IPS-18c (cell line): ENCODE measurements at regions not wholly inside any gene's neighbourhood (a gene's known extent, or its start where the extent isn't known, plus 50 kb on each side); places are given as distances from the start of the nearest gene placed in this dataset.

Source experiments
- H3K4me3 ChIP-seq: 2 replicates; pipeline ENCODE4 v1.7.0; 2013; ENCODE audit warnings: low read depth, mild to moderate bottlenecking, low read length, moderate library complexity; ENCODE audit not compliant: insufficient read depth
- H3K9me3 ChIP-seq: one replicate; pipeline ENCODE4 v1.6.1; 2013; ENCODE audit warnings: mild to moderate bottlenecking, low read length, moderate library complexity; ENCODE audit not compliant: control insufficient read depth, insufficient read depth

DNA sequence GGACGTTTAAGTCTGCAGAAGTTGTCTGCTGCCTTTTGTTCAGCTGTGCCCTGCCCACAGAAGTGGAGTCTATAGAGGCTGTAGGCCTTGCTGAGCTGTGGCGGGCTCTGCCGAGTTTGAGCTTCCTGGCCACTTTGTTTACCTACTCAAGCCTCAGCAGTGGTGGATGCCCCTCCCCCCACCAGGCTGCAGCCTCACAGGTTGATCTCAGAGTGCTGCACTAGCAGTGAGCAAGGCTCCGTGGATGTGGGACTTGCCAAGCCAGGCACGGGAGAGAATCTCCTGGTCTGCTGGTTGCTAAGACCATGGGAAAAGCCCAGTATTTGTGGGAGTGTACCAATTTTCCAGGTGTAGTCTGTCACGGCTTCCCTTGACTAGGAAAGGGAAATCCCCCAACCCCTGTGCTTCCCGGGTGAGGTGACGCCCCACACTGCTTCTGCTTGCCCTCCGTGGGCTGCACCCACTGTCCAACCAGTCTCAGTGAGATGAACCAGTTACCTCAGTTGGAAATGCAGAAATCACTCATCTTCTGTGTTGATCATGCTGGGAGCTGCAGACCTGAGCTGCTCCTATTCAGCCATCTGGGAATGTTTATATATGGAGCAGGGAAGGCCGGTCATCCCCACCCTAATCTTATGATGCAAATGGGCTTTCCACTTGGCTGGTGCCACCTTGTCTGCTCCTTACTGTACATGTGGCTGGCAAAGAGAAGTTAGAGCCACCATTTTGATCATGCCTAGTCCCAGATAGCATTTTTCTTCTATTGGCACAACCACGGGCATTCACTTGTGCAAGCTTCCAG, 156.9 kb upstream of the ITGA6 start:
- Histone ChIP-seq H3K9me3 (no peaks in the 10 kb centered on the region), H3K4me3 (no peak overlapping the region)

DNA sequence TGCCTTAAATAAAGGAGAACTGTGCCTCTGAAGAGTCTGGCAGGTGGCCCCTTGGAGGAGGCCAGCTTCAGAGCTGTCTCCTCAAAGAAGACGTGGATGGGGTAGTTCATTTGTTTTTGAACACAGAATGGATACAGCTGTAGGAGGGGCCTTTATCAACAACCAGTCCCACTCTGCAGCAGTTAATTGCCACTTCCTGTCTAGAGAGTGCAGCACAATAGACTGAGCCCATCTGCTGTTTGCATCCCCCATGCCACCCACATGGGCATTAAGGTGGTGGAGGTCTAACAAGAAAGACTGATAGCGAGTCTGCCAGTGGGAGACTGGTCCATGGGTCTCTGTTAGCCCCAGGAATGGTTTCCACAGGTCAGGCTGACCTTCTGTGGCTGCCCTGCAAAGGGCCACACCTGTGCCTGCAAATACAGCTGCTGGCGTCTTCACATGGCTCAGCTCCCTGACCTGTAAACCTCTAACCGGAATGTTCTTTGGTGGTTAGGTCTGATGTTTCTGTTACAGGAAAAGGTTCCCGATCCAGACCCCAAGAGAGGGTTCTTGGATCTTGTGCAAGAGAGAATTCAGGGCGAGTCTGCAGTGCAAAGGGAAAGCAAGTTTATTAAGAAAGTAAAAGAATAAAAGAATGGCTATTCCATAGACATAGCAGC, 153.3 kb upstream of the ITGA6 start:
- Histone ChIP-seq H3K4me3 (no peak overlapping the region), H3K9me3 (no peaks in the 10 kb centered on the region)

DNA sequence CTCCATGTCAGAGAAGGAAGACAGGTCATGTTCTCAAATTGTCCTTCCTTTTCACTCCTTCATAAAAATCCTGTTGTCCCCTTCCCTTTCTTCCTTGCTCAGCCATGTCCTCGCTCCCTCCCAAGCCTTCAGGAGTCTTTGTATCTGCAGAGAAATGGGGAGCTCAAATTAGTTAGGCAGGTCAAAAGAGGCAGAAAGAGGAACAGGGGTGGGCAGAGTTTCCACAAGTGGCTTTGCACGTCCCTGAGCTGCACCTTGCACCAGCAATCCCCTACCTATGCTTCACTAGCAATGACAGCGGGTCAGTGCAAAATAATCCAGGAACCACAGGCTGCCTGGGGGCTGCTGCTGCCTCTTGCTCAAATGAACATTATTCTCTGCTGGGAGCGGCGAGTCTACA, 152.1 kb upstream of the ITGA6 start:
- no peak overlapping the region for H3K4me3 ChIP-seq

DNA sequence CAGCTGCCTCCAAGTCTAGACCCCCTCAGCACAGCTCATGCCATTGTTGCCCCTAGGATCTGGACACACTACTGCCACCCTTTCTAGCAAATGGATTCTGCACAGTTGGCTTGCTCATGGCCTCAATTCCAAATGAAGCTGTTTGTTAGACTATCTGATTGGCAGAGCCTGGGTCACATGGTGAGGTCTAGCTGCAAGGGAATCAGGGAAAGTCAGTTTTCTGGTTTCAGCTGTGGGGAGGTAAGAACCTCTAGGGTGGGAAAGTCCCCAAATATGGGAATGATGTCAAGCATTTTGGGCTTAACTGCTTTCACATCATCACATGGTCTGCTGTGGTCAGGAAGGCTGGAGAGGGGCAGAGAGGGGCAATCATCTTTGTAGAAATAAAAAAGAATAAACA, 150.4 kb upstream of the ITGA6 start:
- H3K4me3 ChIP-seq, result no peak overlapping the region
- no peaks in the 10 kb centered on the region for H3K9me3 ChIP-seq

More for the DNA sequence above, 152.1 kb upstream of the ITGA6 start:
- H3K9me3 ChIP-seq, result no peaks in the 10 kb centered on the region

DNA sequence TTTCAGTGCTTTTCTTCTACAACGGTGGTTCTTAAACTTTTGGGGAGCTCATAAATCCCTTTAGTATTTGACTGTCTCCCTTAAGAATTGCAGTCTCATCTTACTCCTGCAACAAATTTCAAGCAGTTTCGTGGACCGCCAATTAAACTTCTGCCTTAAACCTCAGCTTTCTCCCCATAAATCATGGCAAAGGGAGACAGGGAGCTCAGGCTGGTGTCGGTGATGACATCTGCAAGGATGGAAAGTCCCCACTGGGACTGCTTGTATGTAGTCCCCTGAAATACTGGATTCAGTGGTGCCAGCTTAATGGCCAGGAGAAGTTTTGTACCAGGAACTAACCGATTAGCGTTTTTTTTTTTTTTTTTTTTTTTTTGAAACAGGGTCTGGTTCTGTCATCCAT, 148.7 kb upstream of the ITGA6 start:
- no peak overlapping the region for H3K4me3 ChIP-seq
- H3K9me3 ChIP-seq, result no peaks in the 10 kb centered on the region

DNA sequence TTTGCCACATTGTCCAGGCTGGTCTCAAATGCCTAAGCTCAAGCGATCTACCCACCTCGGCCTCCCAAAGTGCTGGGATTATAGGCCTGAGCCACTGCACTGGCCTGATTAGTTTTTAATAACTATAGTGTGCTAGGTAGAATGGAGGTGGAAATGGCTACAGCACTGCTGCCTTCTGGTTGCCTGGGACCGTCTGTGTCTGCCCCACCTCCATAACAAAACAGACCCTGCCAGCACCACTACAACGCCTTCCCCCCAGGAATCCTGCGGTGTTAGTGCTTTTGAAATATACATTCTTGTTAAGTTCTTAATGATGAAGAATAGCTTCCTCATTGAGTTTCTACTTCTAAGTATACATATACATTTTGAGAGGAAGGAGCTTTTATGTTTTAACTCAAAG, 148.2 kb upstream of the ITGA6 start:
- H3K4me3 ChIP-seq, result no peak overlapping the region
- H3K9me3 ChIP-seq, result no peaks in the 10 kb centered on the region

DNA sequence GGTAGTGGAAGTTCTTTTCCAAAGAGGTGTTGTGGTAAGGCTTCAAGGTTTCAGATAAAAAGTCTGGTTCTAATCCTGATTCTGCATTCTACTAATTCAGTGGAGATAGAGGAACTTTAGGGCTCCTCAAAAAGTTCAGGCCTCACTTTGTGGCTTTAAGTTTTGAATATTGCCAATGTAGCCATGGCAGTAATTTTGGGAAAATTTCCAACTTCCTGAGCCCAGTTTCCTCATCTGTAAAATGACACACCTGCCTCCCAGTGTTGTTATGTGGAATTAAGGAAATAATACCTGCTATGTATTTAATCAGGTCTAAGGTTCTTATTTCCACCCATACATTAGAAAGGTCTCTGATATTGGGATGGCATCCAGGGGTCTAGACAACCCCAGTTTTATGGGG, 147.6 kb upstream of the ITGA6 start:
- H3K4me3 ChIP-seq, result no peak overlapping the region

DNA sequence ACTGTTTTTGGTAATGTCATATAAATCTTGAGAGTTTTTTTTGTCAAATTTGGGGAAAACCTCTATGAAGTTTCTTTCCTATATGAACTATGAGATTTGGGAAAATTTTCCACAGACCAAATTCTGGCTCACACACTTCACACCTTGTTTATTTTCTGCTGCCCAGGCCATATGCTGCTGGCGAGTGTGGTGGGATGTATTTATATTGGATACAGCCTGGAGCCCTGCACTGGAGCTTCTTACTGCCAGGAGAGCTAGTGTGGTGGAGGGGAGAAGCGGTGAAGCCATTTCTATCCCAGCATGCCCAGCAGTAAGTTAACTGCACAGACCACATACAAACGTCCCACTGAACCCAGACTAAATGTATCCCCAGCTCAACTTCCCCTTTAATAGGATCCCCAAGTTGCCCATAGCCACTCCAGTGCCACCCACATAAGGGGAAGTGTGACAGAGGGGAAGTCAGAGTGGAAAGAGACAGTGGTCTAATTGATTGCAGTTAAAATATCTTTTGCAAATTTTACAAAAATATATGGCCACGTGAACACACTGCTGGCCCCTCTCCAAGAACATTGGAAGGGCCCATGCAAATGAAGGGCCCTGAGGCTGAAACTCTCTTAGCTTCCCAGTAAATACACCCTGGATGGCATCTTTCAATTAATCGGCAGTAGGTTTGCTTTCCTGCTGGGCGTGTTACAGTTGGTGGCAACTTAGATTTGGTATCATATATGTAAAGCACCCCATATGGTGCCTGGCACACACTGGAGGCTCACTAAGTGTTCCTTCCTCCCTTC, 146.6 kb upstream of the ITGA6 start:
- no peak overlapping the region for H3K4me3 ChIP-seq
- no peaks in the 10 kb centered on the region for H3K9me3 ChIP-seq

More for the DNA sequence above, 147.6 kb upstream of the ITGA6 start:
- H3K9me3 ChIP-seq, result no peaks in the 10 kb centered on the region

DNA sequence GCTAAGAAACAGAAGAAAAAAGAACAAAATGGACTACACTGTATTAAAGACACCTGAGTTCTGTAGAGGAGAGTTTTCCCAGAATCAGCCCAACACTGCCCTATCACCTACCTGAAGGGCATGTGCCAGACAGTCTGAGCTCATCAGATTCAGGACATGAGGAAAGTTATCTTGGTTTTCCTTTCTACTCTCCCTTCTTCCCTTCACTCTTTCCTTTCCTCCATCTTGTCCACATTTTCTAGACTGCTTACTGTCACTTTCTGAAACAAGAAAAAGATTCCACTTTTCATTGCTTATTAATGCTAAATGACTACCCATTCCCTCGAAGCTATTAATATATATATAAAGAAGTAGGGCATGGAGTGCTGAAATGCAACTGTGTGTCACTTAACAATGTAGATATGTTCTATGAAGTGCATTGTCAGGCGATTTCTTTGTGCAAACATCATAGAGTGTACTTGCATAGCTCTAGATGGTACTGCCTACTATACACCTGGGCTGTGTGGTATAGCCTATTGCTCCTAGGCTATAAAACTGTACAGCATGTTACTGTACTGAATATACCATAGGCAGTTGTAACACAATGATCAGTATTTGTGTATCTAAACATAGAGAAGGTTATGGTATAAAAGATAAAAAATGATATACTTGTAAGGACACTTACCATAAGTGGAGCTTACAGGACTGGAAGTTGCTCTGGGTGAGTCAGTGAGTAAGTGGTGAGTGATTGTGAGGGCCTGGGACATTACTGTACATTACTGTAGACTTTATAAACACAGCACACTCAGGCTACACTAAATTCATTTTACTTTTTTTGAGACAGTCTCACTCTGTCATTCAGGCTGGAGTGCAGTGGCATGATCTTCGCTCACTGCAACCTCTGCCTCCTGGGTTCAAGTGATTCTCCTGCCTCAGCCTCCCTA, 145.5 kb upstream of the ITGA6 start:
- Histone ChIP-seq H3K9me3 (no peaks in the 10 kb centered on the region), H3K4me3 (no peak overlapping the region)

DNA sequence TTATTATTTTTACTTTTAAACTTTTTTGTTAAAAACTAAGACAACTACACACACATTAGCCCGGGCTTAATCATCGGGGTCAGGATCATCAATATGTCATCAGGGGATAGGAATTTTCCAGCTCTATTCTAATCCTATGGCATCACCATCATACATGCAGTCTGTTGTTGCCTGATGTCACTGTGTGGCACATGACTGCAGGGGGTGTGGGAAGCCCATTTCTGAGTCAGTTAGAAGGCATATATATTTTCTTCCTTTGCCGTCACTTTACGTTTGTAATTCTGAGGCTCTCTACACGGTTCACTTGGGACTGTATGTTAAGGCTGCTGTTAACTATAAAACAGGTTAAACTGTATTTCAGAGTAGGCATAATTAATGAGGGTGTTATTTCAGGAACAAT, 144.4 kb upstream of the ITGA6 start:
- Histone ChIP-seq H3K9me3 (no peaks in the 10 kb centered on the region), H3K4me3 (no peak overlapping the region)

DNA sequence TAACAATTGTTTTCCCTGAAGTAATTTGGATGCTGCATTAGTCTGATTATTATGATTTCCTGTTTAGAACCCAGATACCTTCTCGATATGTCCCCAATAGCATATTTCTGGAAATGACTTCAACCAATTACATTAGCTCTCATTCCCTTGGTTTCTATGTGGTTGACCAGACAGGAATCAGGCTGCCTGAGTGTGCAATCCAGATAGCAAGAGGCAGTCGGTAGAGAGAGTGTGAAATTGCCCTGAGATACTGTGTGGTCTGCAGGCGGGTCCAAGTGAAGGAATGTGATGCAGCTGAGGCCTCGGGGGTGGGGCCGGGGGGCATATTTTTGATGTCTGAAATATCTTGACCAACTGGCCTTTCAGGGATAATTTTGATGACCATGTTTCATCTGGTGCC, 143.9 kb upstream of the ITGA6 start:
- H3K4me3 ChIP-seq, result no peak overlapping the region

DNA sequence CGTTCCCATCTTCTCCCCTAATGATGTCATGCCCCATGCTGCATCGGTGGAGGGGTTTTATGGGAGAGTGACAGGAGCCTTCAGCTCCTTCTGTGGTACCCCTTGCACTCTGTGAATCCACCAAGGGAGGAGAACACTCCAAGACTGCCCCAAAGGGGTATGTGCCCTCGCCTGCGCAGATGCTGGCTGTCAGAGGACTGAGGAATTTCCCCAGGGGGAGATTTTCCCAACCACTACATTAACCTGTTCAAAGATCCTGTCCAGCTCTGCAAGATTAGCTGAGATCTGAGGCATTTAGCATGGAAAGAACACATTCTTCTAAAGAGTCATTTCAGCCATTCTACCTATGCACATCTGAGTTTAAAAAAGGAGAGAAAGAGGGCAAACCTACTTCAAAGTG, 143.2 kb upstream of the ITGA6 start:
- H3K9me3 ChIP-seq, result no peaks in the 10 kb centered on the region
- H3K4me3 ChIP-seq, result no peak overlapping the region

More for the DNA sequence above, 143.9 kb upstream of the ITGA6 start:
- no peaks in the 10 kb centered on the region for H3K9me3 ChIP-seq

DNA sequence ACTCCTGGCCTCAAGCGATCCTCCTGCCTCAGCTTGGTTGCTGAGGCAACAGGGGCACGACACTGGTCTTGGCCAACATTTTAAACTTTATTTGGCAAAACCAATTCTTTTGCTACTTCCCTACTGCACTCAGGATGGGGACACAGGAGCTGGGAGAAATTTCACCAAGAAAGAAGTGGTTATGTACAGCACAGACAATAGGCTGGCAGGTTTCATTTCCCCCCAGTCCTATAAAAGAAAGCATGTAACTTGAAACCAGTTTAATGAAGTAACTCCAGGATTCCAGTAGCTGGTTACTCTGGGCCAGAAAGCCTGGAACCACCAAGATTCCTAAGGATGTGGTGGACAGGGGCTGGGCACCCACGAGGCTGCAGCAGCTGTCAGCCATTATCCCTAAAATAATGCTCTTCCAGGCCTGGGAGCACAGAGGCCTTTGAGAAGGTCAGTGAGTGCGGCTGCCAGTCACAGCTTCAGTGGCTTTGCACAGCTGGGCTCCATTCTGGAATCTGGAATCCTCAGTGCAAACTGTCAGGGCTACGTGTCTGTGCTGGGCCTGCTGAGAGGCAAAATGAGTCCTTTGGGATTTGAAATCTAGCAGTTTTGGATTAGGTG, 142.3 kb upstream of the ITGA6 start:
- H3K9me3 ChIP-seq, result no peaks in the 10 kb centered on the region
- H3K4me3 ChIP-seq, result no peak overlapping the region

DNA sequence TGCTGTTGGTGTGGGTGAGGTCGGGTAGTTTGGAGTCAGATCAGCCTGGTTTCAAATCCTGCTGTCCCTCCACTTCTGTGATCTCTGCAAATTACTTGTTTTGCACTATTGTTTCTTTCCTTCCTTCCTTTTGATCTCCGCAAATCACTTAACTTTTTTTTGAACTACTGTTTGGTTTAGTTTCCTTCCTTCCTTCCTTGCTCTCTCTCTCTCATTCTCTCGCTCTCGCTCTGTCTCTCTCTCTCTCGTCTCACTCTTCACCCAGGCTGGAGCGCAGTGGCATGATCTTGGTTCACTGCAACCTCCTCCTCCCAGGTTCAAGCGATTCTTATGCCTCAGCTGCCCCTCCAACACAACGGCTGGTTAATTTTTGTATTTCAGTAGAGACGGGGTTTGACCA, 141.6 kb upstream of the ITGA6 start:
- Histone ChIP-seq H3K9me3 (no peaks in the 10 kb centered on the region), H3K4me3 (no peak overlapping the region)

DNA sequence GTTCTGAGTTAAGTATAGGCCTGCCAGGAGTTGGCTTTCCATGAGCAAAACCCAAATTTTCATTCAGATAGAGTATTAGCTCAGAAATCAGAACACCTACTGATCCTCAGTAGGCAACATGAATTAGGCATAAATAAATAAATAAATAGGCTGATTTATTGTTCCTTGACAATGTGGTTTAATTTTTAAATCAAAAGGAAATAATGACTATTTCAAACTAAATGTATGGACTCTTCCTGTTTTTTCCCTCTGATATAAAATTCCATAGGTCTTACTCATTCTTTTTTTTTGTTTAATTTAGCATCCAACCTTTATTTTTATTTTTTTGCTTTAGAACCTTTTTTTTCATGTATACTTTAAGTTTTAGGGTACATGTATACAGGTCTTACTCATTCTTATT, 140.2 kb upstream of the ITGA6 start:
- no peaks in the 10 kb centered on the region for H3K9me3 ChIP-seq
- no peak overlapping the region for H3K4me3 ChIP-seq

DNA sequence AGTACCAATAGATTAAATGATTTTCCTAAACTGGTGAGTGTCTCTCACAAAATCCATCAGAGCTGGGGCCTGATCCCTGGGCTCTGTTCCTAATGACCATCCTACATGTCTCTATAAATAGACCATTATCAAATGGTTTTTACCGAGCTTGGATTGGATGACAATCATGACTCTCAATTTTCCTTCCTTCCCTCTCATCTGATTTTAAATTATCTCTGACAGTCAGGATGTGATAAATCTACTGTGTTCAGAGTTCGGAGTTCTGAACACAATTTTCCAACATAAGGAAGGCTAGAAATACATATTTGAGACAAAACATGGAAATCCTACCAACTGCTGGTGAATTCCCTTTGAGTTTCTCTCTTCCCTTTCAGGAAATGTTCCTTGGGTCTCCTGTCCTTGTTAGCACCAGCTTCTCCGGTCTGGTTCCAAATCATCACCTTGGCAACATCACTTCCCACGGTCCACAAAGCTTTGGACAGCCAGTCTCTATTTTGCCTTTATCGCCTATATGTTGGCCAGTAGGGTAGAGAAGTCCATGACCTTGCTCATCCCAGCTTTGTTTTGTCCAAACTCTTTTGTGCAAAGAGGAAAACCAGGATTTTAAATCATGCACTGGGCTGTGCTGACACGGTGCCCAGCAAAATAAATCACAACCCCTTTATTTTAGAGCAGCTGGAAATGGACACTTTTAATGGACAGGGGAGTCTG, 139.6 kb upstream of the ITGA6 start:
- H3K4me3 ChIP-seq, result no peak overlapping the region
- no peaks in the 10 kb centered on the region for H3K9me3 ChIP-seq
